ENCODE measurements at regions not wholly inside any gene's neighbourhood (a gene's known extent, or its start where the extent isn't known, plus 50 kb on each side); places are given as distances from the start of the nearest gene placed in this dataset.

GRCh38 chr3:5309171-5309570, 121.7 kb downstream of the EDEM1 start:
- no peak for TF ChIP-seq POLR2A (conservative IDR thresholded peaks at IDR 0.05)
- no peak for TF ChIP-seq TAF1 (IDR thresholded peaks at IDR 0.05; ENCODE audit: control insufficient read depth, extremely low read depth, insufficient read depth, low read length, severe bottlenecking)
- no peak for TF ChIP-seq REST (IDR thresholded peaks at IDR 0.05; ENCODE audit: borderline replicate concordance)
- TF ChIP-seq REST (CRISPR knock-in tag; IDR thresholded peaks at IDR 0.05; ENCODE audit: low read depth) = no peak
- TF ChIP-seq, protein P1, sequence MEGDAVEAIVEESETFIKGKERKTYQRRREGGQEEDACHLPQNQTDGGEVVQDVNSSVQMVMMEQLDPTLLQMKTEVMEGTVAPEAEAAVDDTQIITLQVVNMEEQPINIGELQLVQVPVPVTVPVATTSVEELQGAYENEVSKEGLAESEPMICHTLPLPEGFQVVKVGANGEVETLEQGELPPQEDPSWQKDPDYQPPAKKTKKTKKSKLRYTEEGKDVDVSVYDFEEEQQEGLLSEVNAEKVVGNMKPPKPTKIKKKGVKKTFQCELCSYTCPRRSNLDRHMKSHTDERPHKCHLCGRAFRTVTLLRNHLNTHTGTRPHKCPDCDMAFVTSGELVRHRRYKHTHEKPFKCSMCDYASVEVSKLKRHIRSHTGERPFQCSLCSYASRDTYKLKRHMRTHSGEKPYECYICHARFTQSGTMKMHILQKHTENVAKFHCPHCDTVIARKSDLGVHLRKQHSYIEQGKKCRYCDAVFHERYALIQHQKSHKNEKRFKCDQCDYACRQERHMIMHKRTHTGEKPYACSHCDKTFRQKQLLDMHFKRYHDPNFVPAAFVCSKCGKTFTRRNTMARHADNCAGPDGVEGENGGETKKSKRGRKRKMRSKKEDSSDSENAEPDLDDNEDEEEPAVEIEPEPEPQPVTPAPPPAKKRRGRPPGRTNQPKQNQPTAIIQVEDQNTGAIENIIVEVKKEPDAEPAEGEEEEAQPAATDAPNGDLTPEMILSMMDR (IDR thresholded peaks at IDR 0.05 in 2 of 3, conservative IDR thresholded peaks at IDR 0.05 in 1 of 3; ENCODE audit: insufficient read depth in 2 of 3, low read depth in 1 of 3, low read length in 3 of 3) = no peak
